ENCODE measurements at regions not wholly inside any gene's neighbourhood (a gene's known extent, or its start where the extent isn't known, plus 50 kb on each side); places are given as distances from the start of the nearest gene placed in this dataset.
"Not testable (repeated sequence)": the region's sequence is repeated elsewhere in the genome, so short reads cannot be mapped to it uniquely, and the experiment has no call there.

DNA sequence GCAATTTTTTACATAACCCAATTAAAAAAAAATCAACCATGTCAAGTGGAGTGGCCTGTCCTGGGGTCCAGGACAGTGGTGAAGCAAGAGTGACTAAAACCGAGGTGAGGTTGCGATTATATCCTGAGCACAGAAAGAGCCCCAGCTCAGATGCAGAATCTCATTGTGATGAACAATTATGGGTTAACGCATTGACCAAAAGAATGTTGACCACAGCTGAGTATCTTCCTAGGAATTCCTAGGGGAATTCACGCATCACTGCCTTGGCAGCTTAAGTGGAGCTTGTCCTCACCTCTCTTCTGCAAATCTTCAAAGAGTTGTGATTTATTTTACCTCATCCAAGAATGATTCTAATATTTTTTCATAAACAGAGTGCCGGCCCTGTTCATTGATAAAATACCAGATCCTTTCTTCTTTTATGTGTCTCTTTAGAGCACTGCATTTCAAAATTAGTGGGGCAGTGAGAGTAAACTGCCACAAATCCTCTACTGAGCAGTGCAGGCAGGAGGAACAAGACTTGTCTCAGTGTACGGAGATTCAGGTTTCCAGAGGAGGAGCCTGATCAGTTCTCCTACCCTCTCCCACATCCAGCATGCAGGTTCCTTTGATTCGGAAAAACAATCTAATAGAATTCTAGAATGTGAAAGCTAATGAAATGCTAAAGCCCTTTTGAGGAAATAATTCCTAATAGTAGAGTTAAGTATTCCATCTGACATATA, 60.1 kb upstream of the ZNF184 start:
- TF ChIP-seq, protein P1, sequence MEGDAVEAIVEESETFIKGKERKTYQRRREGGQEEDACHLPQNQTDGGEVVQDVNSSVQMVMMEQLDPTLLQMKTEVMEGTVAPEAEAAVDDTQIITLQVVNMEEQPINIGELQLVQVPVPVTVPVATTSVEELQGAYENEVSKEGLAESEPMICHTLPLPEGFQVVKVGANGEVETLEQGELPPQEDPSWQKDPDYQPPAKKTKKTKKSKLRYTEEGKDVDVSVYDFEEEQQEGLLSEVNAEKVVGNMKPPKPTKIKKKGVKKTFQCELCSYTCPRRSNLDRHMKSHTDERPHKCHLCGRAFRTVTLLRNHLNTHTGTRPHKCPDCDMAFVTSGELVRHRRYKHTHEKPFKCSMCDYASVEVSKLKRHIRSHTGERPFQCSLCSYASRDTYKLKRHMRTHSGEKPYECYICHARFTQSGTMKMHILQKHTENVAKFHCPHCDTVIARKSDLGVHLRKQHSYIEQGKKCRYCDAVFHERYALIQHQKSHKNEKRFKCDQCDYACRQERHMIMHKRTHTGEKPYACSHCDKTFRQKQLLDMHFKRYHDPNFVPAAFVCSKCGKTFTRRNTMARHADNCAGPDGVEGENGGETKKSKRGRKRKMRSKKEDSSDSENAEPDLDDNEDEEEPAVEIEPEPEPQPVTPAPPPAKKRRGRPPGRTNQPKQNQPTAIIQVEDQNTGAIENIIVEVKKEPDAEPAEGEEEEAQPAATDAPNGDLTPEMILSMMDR (IDR thresholded peaks at IDR 0.05; ENCODE audit: borderline replicate concordance): no peak
- no peak for DNase-seq
- no peaks in the 10 kb centered on the region for H3K36me3 ChIP-seq
- no peaks in the 10 kb centered on the region for H3K4me1 ChIP-seq
- H3K9me3 ChIP-seq (replicated peaks): no peaks in the 10 kb centered on the region
- H3K4me3 ChIP-seq: no peak overlapping the region
- no peak overlapping the region for H3K27ac ChIP-seq (replicated peaks)
- intact Hi-C loops (cut with micrococcal nuclease): no loop called here
- H3K27me3 ChIP-seq (ENCODE audit: low read depth): peaks cover 89% of the 10 kb centered on the region

DNA sequence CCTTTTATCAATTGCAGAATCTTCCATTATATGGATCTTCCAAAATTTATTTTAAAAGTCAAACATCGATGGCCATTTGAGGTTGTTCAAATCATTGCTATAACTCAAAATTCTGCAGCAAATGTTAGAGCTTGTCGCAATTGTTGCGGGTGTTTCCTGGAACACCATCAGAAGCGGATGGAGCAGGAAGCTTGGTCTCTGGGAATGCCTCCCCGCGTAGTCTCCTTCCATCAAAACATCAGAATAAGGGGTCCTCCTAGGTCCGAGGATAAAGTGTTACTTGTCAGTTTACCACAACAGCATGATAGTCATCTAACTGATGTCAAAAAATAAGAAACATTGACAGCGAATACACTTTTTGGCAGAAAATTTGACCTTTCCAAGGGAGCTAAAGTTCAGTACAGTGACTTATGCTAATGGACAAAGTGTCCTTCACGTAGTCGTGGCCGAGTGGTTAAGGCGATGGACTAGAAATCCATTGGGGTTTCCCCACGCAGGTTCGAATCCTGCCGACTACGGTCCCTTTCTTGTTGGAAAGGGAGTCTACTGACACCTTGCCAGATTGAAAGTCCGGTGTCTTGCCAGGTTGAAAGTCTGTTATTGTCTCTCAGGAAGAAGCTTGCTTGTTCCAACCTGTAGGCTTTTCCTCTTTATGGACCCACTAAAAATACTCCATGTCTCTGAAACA, 59.0 kb upstream of the ZNF184 start:
- DNase-seq: no peak
- Histone ChIP-seq H3K9me3 (replicated peaks) (no peaks in the 10 kb centered on the region), H3K27ac (replicated peaks) (no peak overlapping the region), H3K36me3 (no peaks in the 10 kb centered on the region), H3K27me3 (ENCODE audit: low read depth) (peaks cover 85% of the 10 kb centered on the region), H3K4me3 (no peak overlapping the region), H3K4me1 (no peaks in the 10 kb centered on the region)
- intact Hi-C loops (cut with micrococcal nuclease): no loop called here
- TF ChIP-seq, protein P1 (IDR thresholded peaks at IDR 0.05; ENCODE audit: borderline replicate concordance): no peak

DNA sequence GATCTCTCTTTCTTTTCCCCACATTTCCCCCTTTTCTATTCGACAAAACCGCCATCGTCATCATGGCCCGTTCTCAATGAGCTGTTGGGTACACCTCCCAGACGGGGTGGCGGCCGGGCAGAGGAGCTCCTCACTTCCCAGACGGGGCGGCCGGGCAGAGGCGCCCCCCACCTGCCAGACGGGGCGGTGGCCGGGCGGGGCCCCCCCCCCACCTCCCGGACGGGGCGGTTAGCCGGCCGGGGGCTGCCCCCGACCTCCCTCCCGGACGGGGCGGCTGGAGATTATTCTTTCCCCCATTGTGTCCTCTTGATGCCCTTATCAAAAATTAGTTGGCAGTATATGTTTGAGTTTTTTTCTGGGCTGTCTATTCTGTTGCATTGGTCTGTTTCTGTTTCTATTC, 56.9 kb upstream of the ZNF184 start:
- H3K4me1 ChIP-seq; intact Hi-C loops (cut with micrococcal nuclease): not testable (repeated sequence)
- peaks cover 71% of the 10 kb centered on the region for H3K27me3 ChIP-seq (ENCODE audit: low read depth)

DNA sequence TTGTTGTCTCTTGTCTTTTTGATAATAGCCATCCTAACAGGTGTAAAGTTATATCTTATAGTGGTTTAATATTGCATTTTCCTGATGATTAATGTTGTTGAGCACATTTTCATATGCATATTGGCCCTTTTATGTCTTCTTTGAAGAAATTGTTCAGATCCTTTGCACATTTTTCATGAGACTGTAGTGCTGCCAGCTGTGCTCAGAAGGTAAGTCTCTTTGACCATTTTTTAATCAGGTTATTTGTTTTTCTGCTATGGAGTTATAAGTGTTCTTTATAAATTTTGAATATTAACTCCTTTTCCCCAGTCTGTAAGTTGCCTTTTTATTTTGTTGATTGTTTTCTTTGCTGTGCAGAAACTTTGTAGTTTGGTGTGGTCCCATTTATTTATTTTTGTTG, 55.8 kb upstream of the ZNF184 start:
- Histone ChIP-seq H3K36me3 (no peaks in the 10 kb centered on the region), H3K9me3 (replicated peaks) (no peaks in the 10 kb centered on the region), H3K4me1 (no peaks in the 10 kb centered on the region), H3K27me3 (ENCODE audit: low read depth) (peaks cover 60% of the 10 kb centered on the region), H3K27ac (replicated peaks) (no peak overlapping the region), H3K4me3 (no peak overlapping the region)
- TF ChIP-seq, protein P1 (IDR thresholded peaks at IDR 0.05; ENCODE audit: borderline replicate concordance): no peak
- DNase-seq: no peak
- intact Hi-C loops (cut with micrococcal nuclease): no loop called here

More for the DNA sequence above, 56.9 kb upstream of the ZNF184 start:
- H3K27ac ChIP-seq (replicated peaks); H3K36me3 ChIP-seq; H3K9me3 ChIP-seq (replicated peaks); DNase-seq; H3K4me3 ChIP-seq: not testable (repeated sequence)
